ENCODE measurements at regions not wholly inside any gene's neighbourhood (a gene's known extent, or its start where the extent isn't known, plus 50 kb on each side); places are given as distances from the start of the nearest gene placed in this dataset.
"Not testable (repeated sequence)": the region's sequence is repeated elsewhere in the genome, so short reads cannot be mapped to it uniquely, and the experiment has no call there.

GRCh38 chr20:36082315-36082915 is 72.1 kb upstream of the EPB41L1 start:
- TF ChIP-seq CTCF (IDR thresholded peaks at IDR 0.05; ENCODE audit: borderline replicate concordance, extremely low read depth, insufficient read depth), result no peak
- DNase-seq (no peak), FAIRE-seq (no peak)
- no peak overlapping the region for H3K9ac ChIP-seq (ENCODE audit: low read length in 3 of 3)
- H3K4me3 ChIP-seq (ENCODE audit: low read length in 3 of 3), result no peak overlapping the region
- H3K4me1 ChIP-seq (ENCODE audit: control insufficient read depth in 2 of 3, insufficient read depth in 2 of 3, low read depth in 1 of 3, low read length in 3 of 3), result peaks cover 0 to 7% (median 6%) of the 10 kb centered on the region in 3 donors
- intact Hi-C loops (cut with DNase I), result no loop called here
- H3K9me3 ChIP-seq (ENCODE audit: control insufficient read depth in 2 of 3, insufficient read depth in 1 of 3, low read length in 3 of 3), result no peaks in the 10 kb centered on the region
- no peaks in the 10 kb centered on the region for H3K36me3 ChIP-seq (ENCODE audit: control insufficient read depth in 2 of 3, insufficient read depth in 3 of 3, low read length in 3 of 3)
- H3K27me3 ChIP-seq (ENCODE audit: control insufficient read depth, insufficient read depth, low read length), result no peaks in the 10 kb centered on the region
- no peak overlapping the region for H3K27ac ChIP-seq (ENCODE audit: low read depth in 2 of 2, low read length in 2 of 2)

- intact Hi-C loops (cut with DNase I); H3K9ac ChIP-seq (ENCODE audit: low read length in 3 of 3): not testable (repeated sequence)
Observed at GRCh38 chr20:36083200-36083599, 71.3 kb upstream of the EPB41L1 start.

GRCh38 chr20:36084356-36084755 is 70.2 kb upstream of the EPB41L1 start:
- no peak overlapping the region for H3K27ac ChIP-seq (ENCODE audit: low read depth in 2 of 2, low read length in 2 of 2)
- TF ChIP-seq CTCF (IDR thresholded peaks at IDR 0.05; ENCODE audit: borderline replicate concordance, extremely low read depth, insufficient read depth), result no peak

More at GRCh38 chr20:36083200-36083599, 71.3 kb upstream of the EPB41L1 start:
- not testable (repeated sequence) for DNase-seq; H3K27ac ChIP-seq (ENCODE audit: low read depth in 2 of 2, low read length in 2 of 2); H3K36me3 ChIP-seq (ENCODE audit: control insufficient read depth in 2 of 3, insufficient read depth in 3 of 3, low read length in 3 of 3); FAIRE-seq; H3K4me3 ChIP-seq (ENCODE audit: low read length in 3 of 3); H3K27me3 ChIP-seq (ENCODE audit: control insufficient read depth, insufficient read depth, low read length); H3K4me1 ChIP-seq (ENCODE audit: control insufficient read depth in 2 of 3, insufficient read depth in 2 of 3, low read depth in 1 of 3, low read length in 3 of 3); H3K9me3 ChIP-seq (ENCODE audit: control insufficient read depth in 2 of 3, insufficient read depth in 1 of 3, low read length in 3 of 3)

GRCh38 chr20:36084897-36085613 is 69.5 kb upstream of the EPB41L1 start:
- Histone ChIP-seq H3K4me1 (ENCODE audit: control insufficient read depth in 2 of 3, insufficient read depth in 2 of 3, low read depth in 1 of 3, low read length in 3 of 3) (peaks cover 0 to 7% (median 6%) of the 10 kb centered on the region in 3 donors), H3K9ac (ENCODE audit: low read length in 3 of 3) (no peak overlapping the region), H3K36me3 (ENCODE audit: control insufficient read depth in 2 of 3, insufficient read depth in 3 of 3, low read length in 3 of 3) (no peaks in the 10 kb centered on the region), H3K27ac (ENCODE audit: low read depth in 2 of 2, low read length in 2 of 2) (peak overlapping the region in 1 of 2 donors; percentile 36), H3K27me3 (ENCODE audit: control insufficient read depth, insufficient read depth, low read length) (no peaks in the 10 kb centered on the region), H3K9me3 (ENCODE audit: control insufficient read depth in 2 of 3, insufficient read depth in 1 of 3, low read length in 3 of 3) (no peaks in the 10 kb centered on the region), H3K4me3 (ENCODE audit: low read length in 3 of 3) (no peak overlapping the region)
- no peak for FAIRE-seq
- DNase-seq, result no peak
- TF ChIP-seq CTCF (IDR thresholded peaks at IDR 0.05; ENCODE audit: borderline replicate concordance, extremely low read depth, insufficient read depth), result no peak
- intact Hi-C loops (cut with DNase I), result no loop called here

More at GRCh38 chr20:36084356-36084755, 70.2 kb upstream of the EPB41L1 start:
- Histone ChIP-seq H3K4me1 (ENCODE audit: control insufficient read depth in 2 of 3, insufficient read depth in 2 of 3, low read depth in 1 of 3, low read length in 3 of 3) (peaks cover 0 to 7% (median 6%) of the 10 kb centered on the region in 3 donors), H3K36me3 (ENCODE audit: control insufficient read depth in 2 of 3, insufficient read depth in 3 of 3, low read length in 3 of 3) (no peaks in the 10 kb centered on the region), H3K4me3 (ENCODE audit: low read length in 3 of 3) (no peak overlapping the region), H3K9ac (ENCODE audit: low read length in 3 of 3) (no peak overlapping the region), H3K9me3 (ENCODE audit: control insufficient read depth in 2 of 3, insufficient read depth in 1 of 3, low read length in 3 of 3) (no peaks in the 10 kb centered on the region), H3K27me3 (ENCODE audit: control insufficient read depth, insufficient read depth, low read length) (no peaks in the 10 kb centered on the region)
- intact Hi-C loops (cut with DNase I), result no loop called here
- DNase-seq (no peak), FAIRE-seq (no peak)
